Right lobe of liver (tissue), 4 donors: ENCODE measurements at regions not wholly inside any gene's neighbourhood (a gene's known extent, or its start where the extent isn't known, plus 50 kb on each side); places are given as distances from the start of the nearest gene placed in this dataset.
"Not testable (repeated sequence)": the region's sequence is repeated elsewhere in the genome, so short reads cannot be mapped to it uniquely, and the experiment has no call there.

Source experiments
- POLR2A ChIP-seq: fragments of 450-650 bp; IDR thresholded peaks from one replicate; pipeline ENCODE4 v1.6.1; 2017; ENCODE audit warnings: antibody characterized with exemption, mild to moderate bottlenecking
- TF ChIP-seq, protein P1 (sequence below), 4 donors: fragments of 200-600 bp in 3 of 4; fragments of 450-650 bp in 1 of 4; IDR thresholded peaks; one replicate each; pipeline versions ENCODE4 v1.5.1 to v1.8.0; 2016 to 2022; ENCODE audit warnings: antibody characterized with exemption in 4 of 4, mild to moderate bottlenecking in 2 of 4
- donor health status: DM: no; HTN: no; CAD: no.
- donor health status: DM: no; HTN: no; CAD: no.
- donor health status: DM: no; HTN: yes; CAD: no.

DNA sequence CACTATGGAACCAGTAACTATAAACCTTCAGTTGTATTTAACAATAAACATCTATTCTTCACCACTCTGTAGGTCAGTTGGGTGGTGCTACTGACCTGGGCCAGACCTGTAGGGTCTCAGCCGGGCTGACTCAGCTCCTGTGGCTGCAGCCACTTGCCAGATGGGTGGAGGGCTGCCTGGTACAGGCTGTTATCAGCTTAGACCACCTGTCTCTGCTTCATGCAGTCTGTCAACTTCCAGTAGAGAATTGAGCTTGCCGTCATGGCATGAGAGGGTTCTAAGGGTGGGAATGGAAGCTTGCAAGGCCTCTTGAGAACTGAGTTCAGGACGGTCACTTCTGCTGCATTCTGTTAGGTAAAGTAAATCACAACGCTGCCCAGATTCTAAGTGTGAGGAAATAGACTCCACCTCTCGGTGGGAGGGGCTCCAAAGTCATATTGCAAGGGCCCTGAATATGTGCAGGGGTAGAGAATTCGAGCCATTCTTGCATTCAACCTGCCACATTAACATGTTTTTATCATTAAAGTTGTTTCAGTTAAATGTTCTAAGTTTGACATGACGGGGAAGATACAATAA lies 81.5 kb upstream of the PABPC3 start:
- not testable (repeated sequence) for TF ChIP-seq POLR2A
- TF ChIP-seq, protein P1, sequence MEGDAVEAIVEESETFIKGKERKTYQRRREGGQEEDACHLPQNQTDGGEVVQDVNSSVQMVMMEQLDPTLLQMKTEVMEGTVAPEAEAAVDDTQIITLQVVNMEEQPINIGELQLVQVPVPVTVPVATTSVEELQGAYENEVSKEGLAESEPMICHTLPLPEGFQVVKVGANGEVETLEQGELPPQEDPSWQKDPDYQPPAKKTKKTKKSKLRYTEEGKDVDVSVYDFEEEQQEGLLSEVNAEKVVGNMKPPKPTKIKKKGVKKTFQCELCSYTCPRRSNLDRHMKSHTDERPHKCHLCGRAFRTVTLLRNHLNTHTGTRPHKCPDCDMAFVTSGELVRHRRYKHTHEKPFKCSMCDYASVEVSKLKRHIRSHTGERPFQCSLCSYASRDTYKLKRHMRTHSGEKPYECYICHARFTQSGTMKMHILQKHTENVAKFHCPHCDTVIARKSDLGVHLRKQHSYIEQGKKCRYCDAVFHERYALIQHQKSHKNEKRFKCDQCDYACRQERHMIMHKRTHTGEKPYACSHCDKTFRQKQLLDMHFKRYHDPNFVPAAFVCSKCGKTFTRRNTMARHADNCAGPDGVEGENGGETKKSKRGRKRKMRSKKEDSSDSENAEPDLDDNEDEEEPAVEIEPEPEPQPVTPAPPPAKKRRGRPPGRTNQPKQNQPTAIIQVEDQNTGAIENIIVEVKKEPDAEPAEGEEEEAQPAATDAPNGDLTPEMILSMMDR (IDR thresholded peaks at IDR 0.05) = not testable (repeated sequence)
